Bronchial epithelial cell (primary cell): ENCODE measurements at regions not wholly inside any gene's neighbourhood (a gene's known extent, or its start where the extent isn't known, plus 50 kb on each side); places are given as distances from the start of the nearest gene placed in this dataset.

Experiments
- DNase-seq: peaks from one replicate; pipeline ENCODE4 v3.0.0-alpha.2; 2010; ENCODE audit warnings: low read depth
- FAIRE-seq: peaks from 2 replicates; lab custom pipeline; 2011; peaks lifted over from hg19 to GRCh38; lab: Jason Lieb, UNC
- H3K27me3 ChIP-seq: 2 replicates; pipeline ENCODE4 v1.5.1; 2011; ENCODE audit warnings: low read length; ENCODE audit not compliant: control insufficient read depth, insufficient read depth
- H3K36me3 ChIP-seq: 2 replicates; pipeline ENCODE4 v1.5.1; 2011; ENCODE audit warnings: low read length; ENCODE audit not compliant: control insufficient read depth, insufficient read depth
- H3K4me3 ChIP-seq: 2 replicates; pipeline ENCODE4 v1.5.1; 2011; ENCODE audit warnings: mild to moderate bottlenecking, low read depth, low read length, control low read depth
- TF ChIP-seq, protein P1 (sequence below): IDR thresholded peaks from 2 replicates; pipeline ENCODE4 v1.5.1; 2011; ENCODE audit warnings: mild to moderate bottlenecking, moderate library complexity, low read length, control low read depth, inconsistent platforms; ENCODE audit not compliant: insufficient read depth, severe bottlenecking

DNA sequence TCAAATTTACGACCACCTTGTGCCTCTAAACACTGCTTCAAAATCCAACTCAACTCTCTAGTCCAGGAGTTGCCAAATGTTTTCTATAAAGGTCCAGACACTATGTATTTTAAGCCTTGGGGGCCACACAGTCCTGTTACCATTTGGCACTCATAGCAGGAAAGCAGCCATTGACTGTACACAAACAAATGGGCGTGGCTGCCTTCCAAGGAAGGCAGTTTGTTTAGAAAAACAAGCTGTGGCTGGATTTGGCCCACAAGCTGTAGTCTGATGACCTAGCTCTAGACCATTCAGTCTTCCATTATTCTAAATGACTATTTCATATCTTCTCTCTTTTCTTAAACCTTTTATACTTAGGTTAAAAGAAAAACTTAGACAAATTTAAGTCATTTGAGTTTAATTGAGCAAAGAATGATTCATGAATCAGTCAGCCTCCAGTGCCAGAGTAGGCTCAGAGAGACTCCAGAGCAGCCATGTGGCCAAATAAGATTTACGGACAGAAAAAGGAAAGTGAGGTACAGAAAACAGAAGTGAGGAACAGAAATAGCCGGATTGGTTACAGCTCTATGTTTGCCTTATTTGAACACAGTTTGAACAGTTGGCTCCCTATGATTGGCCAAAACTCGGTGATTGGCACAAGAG is 825.8 kb upstream of the LCORL start:
- H3K4me3 ChIP-seq, result no peak overlapping the region
- no peaks in the 10 kb centered on the region for H3K27me3 ChIP-seq
- H3K36me3 ChIP-seq, result no peaks in the 10 kb centered on the region
- FAIRE-seq (no peak), DNase-seq (no peak)
- TF ChIP-seq, protein P1, sequence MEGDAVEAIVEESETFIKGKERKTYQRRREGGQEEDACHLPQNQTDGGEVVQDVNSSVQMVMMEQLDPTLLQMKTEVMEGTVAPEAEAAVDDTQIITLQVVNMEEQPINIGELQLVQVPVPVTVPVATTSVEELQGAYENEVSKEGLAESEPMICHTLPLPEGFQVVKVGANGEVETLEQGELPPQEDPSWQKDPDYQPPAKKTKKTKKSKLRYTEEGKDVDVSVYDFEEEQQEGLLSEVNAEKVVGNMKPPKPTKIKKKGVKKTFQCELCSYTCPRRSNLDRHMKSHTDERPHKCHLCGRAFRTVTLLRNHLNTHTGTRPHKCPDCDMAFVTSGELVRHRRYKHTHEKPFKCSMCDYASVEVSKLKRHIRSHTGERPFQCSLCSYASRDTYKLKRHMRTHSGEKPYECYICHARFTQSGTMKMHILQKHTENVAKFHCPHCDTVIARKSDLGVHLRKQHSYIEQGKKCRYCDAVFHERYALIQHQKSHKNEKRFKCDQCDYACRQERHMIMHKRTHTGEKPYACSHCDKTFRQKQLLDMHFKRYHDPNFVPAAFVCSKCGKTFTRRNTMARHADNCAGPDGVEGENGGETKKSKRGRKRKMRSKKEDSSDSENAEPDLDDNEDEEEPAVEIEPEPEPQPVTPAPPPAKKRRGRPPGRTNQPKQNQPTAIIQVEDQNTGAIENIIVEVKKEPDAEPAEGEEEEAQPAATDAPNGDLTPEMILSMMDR, result no peak

GRCh38 chr4:18846313-18846712 is 824.8 kb upstream of the LCORL start:
- DNase-seq, result no peak
- Histone ChIP-seq H3K36me3 (no peaks in the 10 kb centered on the region), H3K4me3 (no peak overlapping the region), H3K27me3 (no peaks in the 10 kb centered on the region)
- TF ChIP-seq, protein P1, result no peak
- no peak for FAIRE-seq

DNA sequence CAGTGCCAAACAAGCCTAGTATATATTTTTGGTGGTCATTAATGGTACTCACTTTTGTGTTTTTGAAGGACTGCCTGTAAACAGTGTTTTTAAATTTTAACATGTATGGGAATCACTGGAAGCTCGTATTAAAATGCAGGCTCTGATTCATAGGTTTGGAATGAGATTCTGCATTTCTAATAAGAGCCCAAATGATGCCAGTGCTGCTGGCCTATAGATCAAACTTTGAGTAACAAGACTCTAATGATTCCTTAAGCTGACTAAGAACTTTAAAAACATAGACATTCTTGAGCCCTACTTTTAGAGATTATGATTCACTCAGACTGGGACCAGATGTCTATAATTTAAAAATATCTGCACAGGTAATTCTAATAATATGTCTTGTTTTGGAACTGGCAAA is 823.2 kb upstream of the LCORL start:
- no peaks in the 10 kb centered on the region for H3K36me3 ChIP-seq
- DNase-seq, result peak; percentile 8
- TF ChIP-seq, protein P1, result no peak

DNA sequence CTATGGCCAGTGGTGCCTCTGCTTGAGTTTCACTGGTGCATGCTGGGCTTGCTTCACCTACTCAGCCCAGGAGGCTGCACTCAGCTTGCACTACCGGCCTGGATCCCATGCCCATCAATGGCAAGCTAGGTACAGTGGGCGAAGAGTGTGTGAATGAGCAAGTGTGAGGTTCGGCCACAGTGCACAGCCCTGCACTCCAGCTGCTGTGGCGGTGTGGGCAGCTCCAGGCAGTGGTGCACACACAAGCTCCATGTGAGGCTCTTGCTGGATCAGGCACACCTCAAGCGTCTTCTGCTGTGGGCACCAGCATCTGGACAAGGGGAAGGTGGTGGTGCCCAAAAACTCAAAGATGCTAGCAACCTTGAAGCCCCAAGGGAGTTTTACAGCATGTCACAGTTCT is 820.9 kb upstream of the LCORL start:
- Histone ChIP-seq H3K27me3 (no peaks in the 10 kb centered on the region), H3K36me3 (no peaks in the 10 kb centered on the region), H3K4me3 (no peak overlapping the region)
- FAIRE-seq, result no peak
- DNase-seq, result no peak
- TF ChIP-seq, protein P1, result no peak

More for the DNA sequence above, 823.2 kb upstream of the LCORL start:
- H3K27me3 ChIP-seq, result no peaks in the 10 kb centered on the region
- FAIRE-seq, result no peak
- H3K4me3 ChIP-seq, result no peak overlapping the region

DNA sequence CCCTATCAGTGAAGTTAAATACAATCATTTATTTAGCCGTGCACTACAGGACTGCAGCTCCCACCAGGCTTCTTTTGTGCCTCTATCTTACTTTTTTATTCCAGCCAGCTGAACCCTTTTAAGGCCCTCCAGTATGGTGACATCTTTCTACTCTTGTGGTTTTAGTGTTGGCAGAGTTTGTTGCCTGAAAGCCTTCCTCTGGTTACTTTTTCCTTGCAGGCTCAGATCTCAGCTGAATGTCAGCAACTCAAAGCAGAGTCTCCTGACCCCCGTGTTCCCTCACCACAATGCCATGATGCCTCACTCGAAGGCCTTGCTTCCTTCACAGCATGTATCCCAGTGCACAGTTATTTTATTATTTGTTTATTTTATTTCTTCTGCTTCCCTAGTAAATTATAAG is 818.9 kb upstream of the LCORL start:
- H3K27me3 ChIP-seq, result no peaks in the 10 kb centered on the region
- FAIRE-seq, result no peak
- TF ChIP-seq, protein P1, result no peak
- no peaks in the 10 kb centered on the region for H3K36me3 ChIP-seq
- DNase-seq, result no peak
- no peak overlapping the region for H3K4me3 ChIP-seq
